Activated naive CD4-positive, alpha-beta T cell treated with anti-CD3 and anti-CD28 coated beads, Interleukin-2, amount 50 U/mL, for 24 hours (primary cell): ENCODE measurements at regions not wholly inside any gene's neighbourhood (a gene's known extent, or its start where the extent isn't known, plus 50 kb on each side); places are given as distances from the start of the nearest gene placed in this dataset.

Experiments
- H3K27ac Mint-ChIP-seq: one replicate; pipeline ENCODE4 v1.8.0; 2021; ENCODE audit warnings: mild to moderate bottlenecking, mixed read lengths
- H3K27me3 Mint-ChIP-seq: one replicate; pipeline ENCODE4 v1.8.0; 2021; ENCODE audit warnings: mixed read lengths
- H3K36me3 Mint-ChIP-seq: one replicate; pipeline ENCODE4 v1.8.0; 2021; ENCODE audit warnings: mixed read lengths
- H3K4me1 Mint-ChIP-seq: one replicate; pipeline ENCODE4 v1.8.0; 2021; ENCODE audit warnings: mixed read lengths
- H3K4me3 Mint-ChIP-seq: one replicate; pipeline ENCODE4 v1.8.0; 2021; ENCODE audit warnings: mild to moderate bottlenecking, mixed read lengths
- H3K9me3 Mint-ChIP-seq: one replicate; pipeline ENCODE4 v1.8.0; 2021; ENCODE audit warnings: mixed read lengths

- no peaks in the 10 kb centered on the region for H3K4me1 Mint-ChIP-seq
- no peaks in the 10 kb centered on the region for H3K27me3 Mint-ChIP-seq
- no peak overlapping the region for H3K4me3 Mint-ChIP-seq
- no peak overlapping the region for H3K27ac Mint-ChIP-seq
- no peaks in the 10 kb centered on the region for H3K9me3 Mint-ChIP-seq
- no peaks in the 10 kb centered on the region for H3K36me3 Mint-ChIP-seq
Measured at GRCh38 chr1:78388275-78388674, 102.5 kb upstream of the PTGFR start.

DNA sequence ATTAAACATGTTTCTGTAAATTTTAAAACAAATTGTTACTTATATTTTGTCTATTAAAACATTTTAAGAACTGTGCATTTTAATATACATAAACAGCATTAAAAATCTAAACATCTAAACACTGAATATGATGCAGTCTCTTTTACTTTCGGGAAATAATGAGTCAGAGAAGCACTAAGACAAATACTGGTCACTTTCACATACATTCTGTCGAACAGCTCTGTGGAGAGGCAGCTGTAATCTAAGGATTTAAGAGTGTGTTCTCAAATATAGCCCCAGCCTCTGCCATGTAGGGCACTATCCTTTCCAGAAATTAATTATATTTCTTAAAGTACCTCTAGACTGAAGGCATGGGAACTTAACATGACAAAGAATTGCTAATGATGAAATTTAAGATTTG, 89.6 kb upstream of the PTGFR start:
- H3K4me3 Mint-ChIP-seq: no peak overlapping the region

GRCh38 chr1:78408192-78408591, 82.6 kb upstream of the PTGFR start:
- no peaks in the 10 kb centered on the region for H3K4me1 Mint-ChIP-seq
- no peak overlapping the region for H3K27ac Mint-ChIP-seq
- H3K9me3 Mint-ChIP-seq: peaks cover 15% of the 10 kb centered on the region
- H3K36me3 Mint-ChIP-seq: no peaks in the 10 kb centered on the region
- no peak overlapping the region for H3K4me3 Mint-ChIP-seq
- H3K27me3 Mint-ChIP-seq: peaks cover 3% of the 10 kb centered on the region

More for the DNA sequence above, 89.6 kb upstream of the PTGFR start:
- Mint-ChIP-seq H3K36me3 (no peaks in the 10 kb centered on the region), H3K4me1 (no peaks in the 10 kb centered on the region), H3K9me3 (peaks cover 5% of the 10 kb centered on the region), H3K27ac (no peak overlapping the region), H3K27me3 (peaks cover 5% of the 10 kb centered on the region)

- peaks cover 15% of the 10 kb centered on the region for H3K9me3 Mint-ChIP-seq
- H3K27me3 Mint-ChIP-seq: peaks cover 3% of the 10 kb centered on the region
- no peaks in the 10 kb centered on the region for H3K36me3 Mint-ChIP-seq
- no peaks in the 10 kb centered on the region for H3K4me1 Mint-ChIP-seq
- no peak overlapping the region for H3K27ac Mint-ChIP-seq
- no peak overlapping the region for H3K4me3 Mint-ChIP-seq
Measured at GRCh38 chr1:78408810-78409209, 82.0 kb upstream of the PTGFR start.

GRCh38 chr1:78410643-78411042, 80.1 kb upstream of the PTGFR start:
- H3K4me1 Mint-ChIP-seq: no peaks in the 10 kb centered on the region
- no peaks in the 10 kb centered on the region for H3K36me3 Mint-ChIP-seq
- no peak overlapping the region for H3K4me3 Mint-ChIP-seq
- no peak overlapping the region for H3K27ac Mint-ChIP-seq
- peaks cover 3% of the 10 kb centered on the region for H3K27me3 Mint-ChIP-seq
- H3K9me3 Mint-ChIP-seq: peaks cover 15% of the 10 kb centered on the region

- Mint-ChIP-seq H3K27me3 (peaks cover 3% of the 10 kb centered on the region), H3K4me1 (no peaks in the 10 kb centered on the region), H3K27ac (no peak overlapping the region), H3K36me3 (no peaks in the 10 kb centered on the region), H3K4me3 (no peak overlapping the region), H3K9me3 (peaks cover 15% of the 10 kb centered on the region)
Measured at GRCh38 chr1:78411707-78412106, 79.1 kb upstream of the PTGFR start.

- no peaks in the 10 kb centered on the region for H3K4me1 Mint-ChIP-seq
- H3K9me3 Mint-ChIP-seq: peaks cover 15% of the 10 kb centered on the region
- no peak overlapping the region for H3K4me3 Mint-ChIP-seq
- H3K27ac Mint-ChIP-seq: no peak overlapping the region
- H3K27me3 Mint-ChIP-seq: peaks cover 3% of the 10 kb centered on the region
- H3K36me3 Mint-ChIP-seq: no peaks in the 10 kb centered on the region
Measured at GRCh38 chr1:78415165-78415564, 75.6 kb upstream of the PTGFR start.

GRCh38 chr1:78419309-78419708, 71.5 kb upstream of the PTGFR start:
- H3K4me1 Mint-ChIP-seq: no peaks in the 10 kb centered on the region
- no peaks in the 10 kb centered on the region for H3K27me3 Mint-ChIP-seq
- H3K4me3 Mint-ChIP-seq: no peak overlapping the region
- no peak overlapping the region for H3K27ac Mint-ChIP-seq
- H3K9me3 Mint-ChIP-seq: no peaks in the 10 kb centered on the region
- no peaks in the 10 kb centered on the region for H3K36me3 Mint-ChIP-seq

- Mint-ChIP-seq H3K4me3 (no peak overlapping the region), H3K4me1 (no peaks in the 10 kb centered on the region), H3K27ac (no peak overlapping the region), H3K9me3 (no peaks in the 10 kb centered on the region), H3K27me3 (no peaks in the 10 kb centered on the region), H3K36me3 (no peaks in the 10 kb centered on the region)
Measured at GRCh38 chr1:78420181-78420580, 70.6 kb upstream of the PTGFR start.

DNA sequence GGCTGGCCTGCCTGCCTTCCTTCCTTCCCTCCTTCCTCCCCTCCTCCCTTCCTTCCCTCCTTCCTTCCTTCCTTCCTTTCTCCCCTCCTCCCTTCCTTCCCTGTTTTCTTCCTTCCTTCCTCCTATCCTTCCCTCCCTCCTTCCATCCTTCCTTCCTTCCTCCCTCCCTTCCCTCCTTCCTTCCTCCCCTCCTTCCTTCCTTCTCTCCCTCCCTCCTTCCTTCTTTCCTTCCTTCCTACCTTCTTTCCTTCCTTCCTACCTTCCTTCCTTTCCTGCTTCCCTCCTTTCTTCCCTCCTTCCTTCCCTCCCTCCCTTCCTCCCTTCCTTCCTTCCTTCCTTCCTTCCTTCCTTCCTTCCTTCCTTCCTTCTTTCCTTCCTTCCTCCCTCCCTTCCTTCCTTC, 70.1 kb upstream of the PTGFR start:
- H3K27ac Mint-ChIP-seq: no peak overlapping the region
- H3K36me3 Mint-ChIP-seq: no peaks in the 10 kb centered on the region
- no peaks in the 10 kb centered on the region for H3K27me3 Mint-ChIP-seq
- no peaks in the 10 kb centered on the region for H3K9me3 Mint-ChIP-seq
- H3K4me3 Mint-ChIP-seq: no peak overlapping the region
- H3K4me1 Mint-ChIP-seq: no peaks in the 10 kb centered on the region

- Mint-ChIP-seq H3K4me3 (no peak overlapping the region), H3K9me3 (no peaks in the 10 kb centered on the region), H3K4me1 (no peaks in the 10 kb centered on the region), H3K27ac (no peak overlapping the region), H3K27me3 (peaks cover 1% of the 10 kb centered on the region), H3K36me3 (no peaks in the 10 kb centered on the region)
Measured at GRCh38 chr1:78424720-78425119, 66.1 kb upstream of the PTGFR start.

DNA sequence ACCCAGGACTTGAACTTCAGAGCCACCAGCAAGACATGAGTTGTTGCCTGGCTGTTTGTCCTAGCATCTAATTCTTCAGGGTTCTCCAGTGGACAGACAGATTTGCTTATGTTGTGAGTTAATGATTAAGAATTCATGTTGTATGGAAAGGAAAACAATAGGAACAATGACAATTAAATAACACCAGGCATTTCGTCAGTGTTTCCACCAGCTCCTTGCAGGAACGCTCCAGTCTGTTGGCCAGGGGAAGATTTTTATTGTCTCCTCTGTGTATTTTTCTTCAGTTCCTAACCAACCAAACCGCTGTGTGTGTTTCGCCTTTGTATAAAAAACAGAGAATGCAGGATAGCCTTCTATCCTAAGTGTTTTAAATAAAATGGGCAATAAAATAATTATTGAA, 64.4 kb upstream of the PTGFR start:
- Mint-ChIP-seq H3K4me1 (no peaks in the 10 kb centered on the region), H3K36me3 (no peaks in the 10 kb centered on the region), H3K27me3 (peaks cover 1% of the 10 kb centered on the region), H3K9me3 (no peaks in the 10 kb centered on the region), H3K4me3 (no peak overlapping the region), H3K27ac (no peak overlapping the region)

- Mint-ChIP-seq H3K9me3 (peaks cover 8% of the 10 kb centered on the region), H3K4me3 (no peak overlapping the region), H3K36me3 (no peaks in the 10 kb centered on the region), H3K4me1 (no peaks in the 10 kb centered on the region), H3K27ac (no peak overlapping the region), H3K27me3 (peaks cover 1% of the 10 kb centered on the region)
Measured at GRCh38 chr1:78427506-78427905, 63.3 kb upstream of the PTGFR start.

DNA sequence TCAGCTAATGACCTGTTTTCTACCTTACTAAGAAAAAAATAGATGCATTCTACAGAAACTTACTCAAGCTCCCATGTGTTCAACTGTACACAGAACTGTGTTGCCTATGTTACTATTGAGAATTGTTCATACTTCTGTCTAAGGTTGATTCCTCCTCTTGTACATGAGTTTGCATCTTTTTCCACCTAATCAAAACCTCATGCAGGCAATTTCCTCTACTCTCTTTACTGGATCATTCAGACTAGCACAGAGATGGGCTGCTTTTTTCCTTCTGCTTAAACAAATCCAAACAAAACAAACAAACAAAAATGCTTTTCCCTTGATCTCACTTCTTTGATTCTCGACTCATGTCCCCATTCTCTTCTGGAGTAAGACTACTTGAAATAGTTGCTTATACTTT, 58.8 kb upstream of the PTGFR start:
- Mint-ChIP-seq H3K4me3 (no peak overlapping the region), H3K27ac (no peak overlapping the region), H3K36me3 (no peaks in the 10 kb centered on the region), H3K27me3 (peaks cover 2% of the 10 kb centered on the region), H3K9me3 (peaks cover 8% of the 10 kb centered on the region), H3K4me1 (no peaks in the 10 kb centered on the region)

- Mint-ChIP-seq H3K36me3 (no peaks in the 10 kb centered on the region), H3K27me3 (peaks cover 2% of the 10 kb centered on the region), H3K4me1 (no peaks in the 10 kb centered on the region), H3K9me3 (peaks cover 8% of the 10 kb centered on the region), H3K4me3 (no peak overlapping the region), H3K27ac (no peak overlapping the region)
Measured at GRCh38 chr1:78434351-78434750, 56.4 kb upstream of the PTGFR start.

GRCh38 chr1:78436961-78437360, 53.8 kb upstream of the PTGFR start:
- Mint-ChIP-seq H3K27me3 (peaks cover 2% of the 10 kb centered on the region), H3K36me3 (no peaks in the 10 kb centered on the region), H3K9me3 (peaks cover 5% of the 10 kb centered on the region), H3K27ac (no peak overlapping the region), H3K4me3 (no peak overlapping the region), H3K4me1 (no peaks in the 10 kb centered on the region)

DNA sequence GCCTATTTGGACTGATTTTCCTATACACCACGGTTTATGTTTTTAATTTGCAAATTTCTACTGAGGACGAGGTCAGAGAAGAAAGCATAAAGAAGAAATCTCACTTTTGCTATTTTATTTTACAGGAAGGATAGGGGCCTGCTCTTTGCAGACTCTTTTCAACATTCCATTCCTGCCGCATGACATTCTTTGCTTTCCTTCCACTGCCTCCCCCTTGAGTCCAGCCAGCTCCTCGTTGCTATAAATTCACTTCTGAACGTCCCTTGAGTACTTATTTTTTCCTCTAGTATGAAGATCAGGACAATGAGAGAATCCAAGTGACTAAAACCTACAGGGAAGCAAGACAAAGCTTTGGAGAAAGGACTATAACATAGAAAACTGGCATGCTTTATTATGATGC, 53.4 kb upstream of the PTGFR start:
- Mint-ChIP-seq H3K4me1 (no peaks in the 10 kb centered on the region), H3K27ac (no peak overlapping the region), H3K36me3 (no peaks in the 10 kb centered on the region), H3K27me3 (peaks cover 2% of the 10 kb centered on the region), H3K4me3 (no peak overlapping the region), H3K9me3 (peaks cover under 1% of the 10 kb centered on the region)
